ENCODE measurements at regions not wholly inside any gene's neighbourhood (a gene's known extent, or its start where the extent isn't known, plus 50 kb on each side); places are given as distances from the start of the nearest gene placed in this dataset.

- ATAC-seq (no peak), DNase-seq (ENCODE audit: missing footprints) (no peak)
- intact Hi-C loops (cut with DNase I), result loop anchor here (5.0 to 10.0 kb wide), 2 partner anchors 1561 to 1998 kb away; no protein-coding TSS in a partner anchor
Observed at GRCh38 chr4:18686338-18687037, 664.9 kb upstream of the LCORL start.

DNA sequence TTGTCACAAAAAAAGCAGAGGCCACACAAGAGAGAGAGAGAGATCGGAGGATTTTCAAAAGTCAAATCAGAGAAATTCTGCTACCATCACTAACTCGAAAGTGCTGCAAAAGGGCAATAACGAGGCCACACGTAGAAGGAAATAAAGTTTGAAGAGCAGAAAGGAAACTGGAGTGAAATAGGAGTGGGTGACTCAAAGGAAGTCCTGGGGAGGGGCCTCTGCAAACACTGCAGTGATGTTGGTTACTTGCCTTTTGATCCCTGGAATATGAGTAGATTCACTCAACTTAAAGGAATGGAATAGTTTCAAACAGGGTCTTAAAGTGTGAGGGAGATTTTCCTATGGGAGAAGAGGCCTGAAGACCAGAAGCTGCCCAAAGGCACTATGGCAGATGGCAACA, 663.4 kb upstream of the LCORL start:
- intact Hi-C loops (cut with DNase I), result loop anchor here (5.0 to 10.0 kb wide), 2 partner anchors 1562 to 2000 kb away; no protein-coding TSS in a partner anchor
- DNase-seq (ENCODE audit: missing footprints), result no peak
- ATAC-seq, result no peak

DNA sequence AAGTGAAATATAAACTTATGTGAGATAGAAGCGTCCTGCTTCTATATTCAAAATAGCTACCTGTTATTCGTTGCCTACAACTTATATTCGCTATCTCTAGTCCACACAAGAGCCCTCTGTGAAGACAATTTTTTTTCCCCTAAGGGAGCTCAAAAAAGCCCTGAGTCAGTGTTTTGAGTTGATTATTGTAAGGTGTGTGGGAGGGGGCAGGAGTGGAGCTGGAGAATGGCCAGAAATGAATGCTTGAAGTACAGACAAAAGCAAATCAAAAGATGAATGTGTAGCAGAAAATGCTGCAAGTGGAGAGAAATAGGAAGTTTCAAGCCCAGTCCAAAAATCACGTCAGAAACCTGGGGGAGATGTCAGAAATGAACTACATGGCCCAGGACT, 655.0 kb upstream of the LCORL start:
- intact Hi-C loops (cut with DNase I), result no loop called here
- no peak for DNase-seq (ENCODE audit: missing footprints)
- ATAC-seq, result no peak

DNA sequence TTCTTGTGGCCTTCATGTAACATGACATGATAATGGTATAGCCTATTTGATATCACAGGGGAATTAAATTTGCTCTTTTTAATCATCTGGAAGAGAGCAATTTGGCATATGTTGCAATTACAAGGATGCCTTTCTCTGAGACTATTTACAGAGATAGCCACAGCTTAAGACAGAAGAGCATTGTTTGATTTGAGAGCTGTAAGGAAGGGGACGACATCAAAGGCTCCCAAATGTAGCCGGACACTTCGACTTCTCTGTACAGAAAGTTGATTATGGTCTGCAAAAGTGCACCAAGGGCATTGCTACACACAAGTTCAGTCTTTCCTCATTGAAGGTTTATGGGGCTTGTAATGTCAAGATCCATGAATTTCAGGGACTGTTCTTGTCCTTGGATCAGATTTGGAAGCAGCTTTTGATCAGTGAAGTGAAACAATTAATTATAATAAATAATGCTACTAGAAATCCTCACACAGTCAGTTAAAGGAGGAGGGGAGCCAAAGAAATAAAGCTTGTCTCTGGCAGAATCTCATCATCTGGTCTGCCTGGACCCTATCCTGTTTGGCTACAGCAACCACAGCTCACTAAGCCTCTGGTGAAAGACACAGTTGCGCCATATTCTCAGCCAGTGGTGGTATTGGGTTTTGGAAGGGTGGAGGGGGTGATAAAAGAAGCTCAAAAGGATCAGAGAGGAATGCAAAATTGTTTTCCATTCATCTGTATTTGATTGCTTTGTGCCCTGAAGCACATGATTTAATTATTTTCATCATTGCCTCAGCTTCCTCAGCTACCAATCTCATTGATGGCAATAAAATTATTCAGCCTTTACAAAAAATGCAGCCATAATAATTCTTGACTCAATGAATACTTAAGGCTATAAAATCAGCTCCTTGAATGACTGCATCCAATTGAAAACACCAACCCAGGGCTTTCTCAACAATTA, 654.3 kb upstream of the LCORL start:
- DNase-seq (ENCODE audit: missing footprints) (no peak), ATAC-seq (no peak)
- intact Hi-C loops (cut with DNase I), result no loop called here

- DNase-seq (ENCODE audit: missing footprints), result no peak
- intact Hi-C loops (cut with DNase I), result no loop called here
- no peak for ATAC-seq
Observed at GRCh38 chr4:18670034-18670433, 648.5 kb upstream of the LCORL start.

- DNase-seq (ENCODE audit: missing footprints), result no peak
- intact Hi-C loops (cut with DNase I), result no loop called here
- no peak for ATAC-seq
Observed at GRCh38 chr4:18669390-18669789, 647.8 kb upstream of the LCORL start.

DNA sequence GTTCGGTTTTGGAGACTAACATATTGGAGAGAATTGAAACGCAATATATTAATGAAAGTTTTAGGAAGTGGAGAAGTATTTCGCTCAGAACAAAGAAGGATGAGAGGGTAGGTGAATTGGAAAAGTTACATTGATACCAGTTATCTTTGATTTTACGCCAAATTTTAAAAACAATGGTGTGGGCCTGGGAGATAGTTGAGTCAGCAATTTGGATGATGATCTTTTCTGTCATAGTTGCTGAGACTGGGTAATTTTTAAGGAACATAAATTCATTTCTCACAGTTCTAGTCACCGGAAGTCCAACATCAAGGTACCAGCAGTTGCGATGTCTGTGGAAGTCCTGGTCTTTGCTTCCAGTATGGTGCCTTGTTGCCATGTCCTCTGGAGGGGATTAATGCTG, 644.8 kb upstream of the LCORL start:
- DNase-seq (ENCODE audit: missing footprints) (no peak), ATAC-seq (no peak)
- intact Hi-C loops (cut with DNase I), result no loop called here

- no peak for DNase-seq (ENCODE audit: missing footprints)
- no peak for ATAC-seq
- intact Hi-C loops (cut with DNase I), result no loop called here
Observed at GRCh38 chr4:18664171-18664570, 642.6 kb upstream of the LCORL start.

GRCh38 chr4:18645351-18645750, 623.8 kb upstream of the LCORL start:
- no peak for ATAC-seq
- DNase-seq (ENCODE audit: missing footprints), result no peak
- intact Hi-C loops (cut with DNase I), result no loop called here

DNA sequence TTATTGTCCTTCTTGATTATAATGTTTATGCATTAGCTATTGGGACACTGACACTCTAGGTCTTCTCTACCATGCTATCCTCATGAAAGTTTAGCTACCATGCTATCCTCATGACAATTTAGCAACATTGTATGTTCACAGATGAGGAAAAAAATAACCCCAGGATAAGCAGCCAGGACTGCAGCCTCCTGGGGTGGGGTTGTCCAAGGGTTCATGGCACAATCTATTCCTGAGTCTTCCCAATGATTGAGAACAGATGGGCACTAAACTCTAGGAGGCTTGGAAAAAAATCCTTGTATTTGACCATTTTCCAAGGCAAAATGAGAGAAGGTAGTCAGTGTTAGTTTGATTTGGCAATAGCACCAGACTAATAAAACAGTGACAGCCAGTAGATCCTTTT, 619.8 kb upstream of the LCORL start:
- ATAC-seq (no peak), DNase-seq (ENCODE audit: missing footprints) (no peak)
- intact Hi-C loops (cut with DNase I), result no loop called here

- DNase-seq (ENCODE audit: missing footprints), result no peak
- intact Hi-C loops (cut with DNase I), result no loop called here
- ATAC-seq, result no peak
Observed at GRCh38 chr4:18638031-18638430, 616.5 kb upstream of the LCORL start.

DNA sequence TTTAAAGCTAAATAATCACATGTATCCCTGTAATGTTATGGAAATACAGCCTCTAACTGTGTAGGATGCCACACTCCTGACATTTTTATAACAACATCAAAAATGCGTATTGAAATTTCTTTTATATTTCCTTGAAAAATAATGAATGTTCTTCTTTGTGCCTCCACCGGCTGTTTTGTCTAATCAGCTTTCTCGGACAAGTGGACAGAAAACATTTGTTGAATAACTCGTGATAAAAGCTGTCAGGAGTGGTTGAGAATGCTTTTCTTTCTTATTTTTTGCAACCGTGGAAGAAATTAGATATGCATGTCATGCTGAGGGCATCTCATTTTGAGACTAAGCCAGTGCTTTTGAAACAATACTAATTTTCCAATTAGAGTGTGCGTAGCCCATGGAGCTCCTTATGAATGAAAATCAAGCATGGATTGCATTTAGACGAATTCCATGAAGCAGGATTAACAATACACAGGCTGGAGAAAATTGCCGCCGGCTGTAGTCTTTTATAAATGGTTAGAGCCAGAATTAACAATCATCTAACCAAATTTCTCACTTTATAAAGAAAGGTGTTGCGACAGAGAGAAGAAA, 614.5 kb upstream of the LCORL start:
- DNase-seq (ENCODE audit: missing footprints), result no peak
- ATAC-seq, result no peak
- intact Hi-C loops (cut with DNase I), result no loop called here

DNA sequence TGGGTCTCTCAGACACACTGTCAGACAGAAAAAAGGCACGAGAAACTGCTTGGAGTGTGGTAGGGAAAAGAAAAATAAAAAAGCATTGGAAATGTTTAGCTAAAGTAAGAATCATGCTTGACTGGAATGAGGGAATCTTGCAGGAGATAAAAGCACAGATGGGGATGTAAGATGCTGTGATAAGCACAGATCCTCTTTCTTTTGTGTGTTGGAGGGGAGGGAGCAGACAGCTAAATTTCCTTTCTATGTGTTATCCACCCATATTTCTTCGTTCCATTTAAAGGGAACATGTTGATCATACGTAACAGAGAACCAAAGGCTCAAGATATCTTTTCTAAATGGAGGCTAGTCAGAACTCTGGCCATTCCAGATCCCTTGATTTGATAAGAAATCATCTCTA, 614.0 kb upstream of the LCORL start:
- DNase-seq (ENCODE audit: missing footprints) (no peak), ATAC-seq (no peak)
- intact Hi-C loops (cut with DNase I), result no loop called here

DNA sequence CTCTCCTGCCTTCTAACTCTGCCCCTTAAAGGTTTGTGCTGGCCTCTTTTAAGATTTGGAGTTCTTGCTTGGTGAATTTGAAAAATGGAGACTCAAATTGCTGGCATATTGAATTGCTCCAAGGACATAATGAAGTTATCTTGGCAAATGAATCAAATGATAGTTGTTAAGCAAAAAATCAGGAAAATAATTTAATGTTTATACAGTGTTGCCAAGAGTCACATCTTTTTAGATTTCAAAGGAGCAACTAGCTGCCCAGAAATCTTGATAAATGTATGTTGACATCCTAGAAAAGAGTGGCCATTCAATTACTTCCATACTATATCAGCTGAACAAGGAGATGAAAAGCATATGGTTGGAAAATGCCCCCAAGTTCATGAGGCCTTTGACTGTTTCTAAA, 610.0 kb upstream of the LCORL start:
- DNase-seq (ENCODE audit: missing footprints) (no peak), ATAC-seq (no peak)
- intact Hi-C loops (cut with DNase I), result no loop called here

GRCh38 chr4:18630218-18631110, 608.9 kb upstream of the LCORL start:
- intact Hi-C loops (cut with DNase I), result no loop called here
- no peak for ATAC-seq

DNA sequence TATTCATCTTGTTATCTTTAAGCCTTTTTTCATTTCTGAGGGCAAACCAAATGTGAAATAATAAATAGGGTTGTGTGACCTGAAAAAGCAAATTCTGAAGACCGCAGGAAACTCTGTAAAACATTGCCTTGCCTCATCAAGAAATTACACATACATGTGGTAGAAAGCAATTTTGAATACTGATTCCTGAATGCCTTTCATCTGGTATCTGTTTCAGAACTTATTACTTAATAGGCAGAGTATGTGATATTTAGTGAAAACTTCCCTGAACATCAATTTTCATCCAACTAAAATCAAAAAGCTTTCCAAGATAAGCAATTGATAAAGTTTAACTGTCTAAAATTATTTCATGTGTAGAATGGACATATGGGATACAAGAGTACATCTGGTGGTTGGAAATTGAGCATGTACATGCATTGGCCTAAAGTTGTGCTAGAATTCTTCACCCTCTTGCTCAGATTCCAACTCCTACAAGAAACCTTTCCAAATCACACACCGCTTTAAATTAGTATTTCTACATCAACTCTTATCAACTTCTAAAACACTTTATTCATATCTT, 606.0 kb upstream of the LCORL start:
- DNase-seq (ENCODE audit: missing footprints) (no peak), ATAC-seq (no peak)
- intact Hi-C loops (cut with DNase I), result no loop called here

More at GRCh38 chr4:18630218-18631110, 608.9 kb upstream of the LCORL start:
- no peak for DNase-seq (ENCODE audit: missing footprints)

DNA sequence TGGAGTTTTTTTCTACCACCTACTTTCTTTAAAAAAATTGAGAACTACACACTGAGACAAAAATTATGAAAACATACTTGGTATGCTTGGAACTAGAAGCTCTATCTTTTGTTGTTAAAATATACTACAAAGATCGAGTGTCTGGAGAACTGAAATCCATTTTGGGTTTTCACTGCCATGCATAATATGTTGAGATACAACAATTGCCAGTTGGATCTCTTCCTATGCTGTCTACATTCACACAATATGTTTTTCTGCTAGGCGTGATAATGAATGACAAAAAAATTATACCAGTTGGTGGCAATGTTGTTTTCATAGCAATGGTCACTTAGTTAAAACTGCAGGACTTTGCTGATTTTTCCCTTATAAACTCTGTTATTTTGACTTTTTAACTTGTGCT, 605.4 kb upstream of the LCORL start:
- no peak for ATAC-seq
- DNase-seq (ENCODE audit: missing footprints), result no peak
- intact Hi-C loops (cut with DNase I), result no loop called here

GRCh38 chr4:18626366-18626765, 604.8 kb upstream of the LCORL start:
- DNase-seq (ENCODE audit: missing footprints) (no peak), ATAC-seq (no peak)
- intact Hi-C loops (cut with DNase I), result no loop called here

DNA sequence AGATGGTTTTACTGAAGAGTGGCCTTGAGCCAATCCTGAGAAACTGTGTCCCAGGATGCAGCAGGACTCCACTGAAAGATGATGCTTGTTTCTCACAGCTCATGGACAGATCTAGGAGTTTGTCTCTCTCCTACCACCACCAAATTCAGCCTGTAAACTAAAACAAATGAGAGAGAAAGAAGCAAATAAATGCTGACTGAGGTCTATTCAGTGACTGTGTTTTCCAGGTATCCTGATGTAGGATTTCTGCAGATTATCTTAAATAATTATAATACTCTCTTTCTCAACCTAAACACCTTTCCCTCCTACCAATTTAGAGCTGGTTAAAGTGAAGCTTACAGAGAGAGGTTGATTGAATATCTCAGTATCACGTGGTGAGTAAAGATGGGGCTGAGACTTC, 599.6 kb upstream of the LCORL start:
- ATAC-seq (no peak), DNase-seq (ENCODE audit: missing footprints) (no peak)
- intact Hi-C loops (cut with DNase I), result no loop called here
